Glutamatergic neuron (in vitro differentiated cells): ENCODE measurements at regions not wholly inside any gene's neighbourhood (a gene's known extent, or its start where the extent isn't known, plus 50 kb on each side); places are given as distances from the start of the nearest gene placed in this dataset.
"Not testable (repeated sequence)": the region's sequence is repeated elsewhere in the genome, so short reads cannot be mapped to it uniquely, and the experiment has no call there.

Source experiments
- DNase-seq: peaks from one replicate; pipeline ENCODE4 v3.0.0; 2022
- H3K27ac Mint-ChIP-seq: one replicate; pipeline ENCODE4 v1.8.0; 2020; ENCODE audit warnings: mild to moderate bottlenecking, mixed read lengths, inconsistent platforms; ENCODE audit not compliant: unreplicated experiment
- H3K27me3 Mint-ChIP-seq: one replicate; pipeline ENCODE4 v1.8.0; 2020; ENCODE audit warnings: mild to moderate bottlenecking, moderate library complexity, mixed read lengths, inconsistent platforms; ENCODE audit not compliant: unreplicated experiment
- H3K36me3 Mint-ChIP-seq: one replicate; pipeline ENCODE4 v1.8.0; 2020; ENCODE audit warnings: mild to moderate bottlenecking, mixed read lengths, inconsistent platforms; ENCODE audit not compliant: unreplicated experiment
- H3K4me1 Mint-ChIP-seq: one replicate; pipeline ENCODE4 v1.8.0; 2020; ENCODE audit warnings: mild to moderate bottlenecking, low read depth, mixed read lengths, inconsistent platforms; ENCODE audit not compliant: unreplicated experiment
- H3K4me3 Mint-ChIP-seq: one replicate; pipeline ENCODE4 v1.8.0; 2020; ENCODE audit warnings: mild to moderate bottlenecking, mixed read lengths, inconsistent platforms; ENCODE audit not compliant: unreplicated experiment
- H3K9me3 Mint-ChIP-seq: one replicate; pipeline ENCODE4 v1.8.0; 2020; ENCODE audit warnings: mild to moderate bottlenecking, moderate library complexity, mixed read lengths, inconsistent platforms; ENCODE audit not compliant: unreplicated experiment
- TF ChIP-seq, protein P1 (sequence below): fragments of 200-600 bp; sonication (generic); IDR thresholded peaks from one replicate; pipeline ENCODE4 v1.5.0; 2021; ENCODE audit not compliant: partially characterized antibody, unreplicated experiment

DNA sequence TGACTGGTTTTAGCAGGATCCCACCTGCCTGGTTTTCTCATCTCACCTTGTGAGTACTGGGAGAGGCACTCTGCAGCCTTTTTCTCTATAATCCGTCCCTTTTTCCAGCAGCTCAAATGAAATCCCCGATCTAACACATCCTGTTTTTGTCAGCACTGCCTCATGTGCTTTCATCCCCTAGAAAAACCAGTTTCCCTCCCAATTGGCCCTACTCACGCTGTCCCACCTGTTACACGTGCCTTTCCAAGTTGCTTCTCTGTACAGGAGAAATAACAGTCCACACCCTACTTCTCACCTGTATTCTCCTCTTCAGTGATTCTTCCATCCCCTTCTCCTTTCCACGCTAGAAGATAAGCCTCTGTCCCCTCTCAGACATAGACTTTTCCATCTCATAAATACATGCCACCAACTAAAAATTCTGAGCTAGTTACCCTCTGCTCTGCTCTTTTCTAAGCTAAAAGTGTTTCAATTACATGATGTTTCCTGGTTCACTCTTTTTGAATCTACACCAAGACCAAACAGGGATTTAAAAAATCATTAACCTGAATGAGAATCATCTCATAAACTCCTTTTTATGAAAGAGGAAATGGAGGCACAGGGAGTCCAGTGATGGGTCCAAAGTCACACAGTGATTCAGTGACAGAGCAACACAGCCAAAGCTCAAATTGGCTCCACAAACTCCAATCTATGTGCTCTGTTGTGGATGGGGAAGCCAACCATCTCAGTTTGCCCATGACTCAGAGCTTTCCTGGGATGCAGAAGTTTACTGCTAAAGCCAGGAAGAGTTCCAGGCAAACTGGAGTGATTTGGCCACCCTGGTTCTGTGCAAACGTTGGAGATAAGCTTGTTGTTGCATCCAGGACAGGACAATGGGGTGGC lies 240.0 kb upstream of the TMEM132C start:
- DNase-seq: no peak
- no peak overlapping the region for H3K4me3 Mint-ChIP-seq
- peaks cover 6% of the 10 kb centered on the region for H3K9me3 Mint-ChIP-seq
- H3K27me3 Mint-ChIP-seq: peaks cover 2% of the 10 kb centered on the region
- no peaks in the 10 kb centered on the region for H3K36me3 Mint-ChIP-seq
- H3K27ac Mint-ChIP-seq: no peak overlapping the region
- TF ChIP-seq, protein P1, sequence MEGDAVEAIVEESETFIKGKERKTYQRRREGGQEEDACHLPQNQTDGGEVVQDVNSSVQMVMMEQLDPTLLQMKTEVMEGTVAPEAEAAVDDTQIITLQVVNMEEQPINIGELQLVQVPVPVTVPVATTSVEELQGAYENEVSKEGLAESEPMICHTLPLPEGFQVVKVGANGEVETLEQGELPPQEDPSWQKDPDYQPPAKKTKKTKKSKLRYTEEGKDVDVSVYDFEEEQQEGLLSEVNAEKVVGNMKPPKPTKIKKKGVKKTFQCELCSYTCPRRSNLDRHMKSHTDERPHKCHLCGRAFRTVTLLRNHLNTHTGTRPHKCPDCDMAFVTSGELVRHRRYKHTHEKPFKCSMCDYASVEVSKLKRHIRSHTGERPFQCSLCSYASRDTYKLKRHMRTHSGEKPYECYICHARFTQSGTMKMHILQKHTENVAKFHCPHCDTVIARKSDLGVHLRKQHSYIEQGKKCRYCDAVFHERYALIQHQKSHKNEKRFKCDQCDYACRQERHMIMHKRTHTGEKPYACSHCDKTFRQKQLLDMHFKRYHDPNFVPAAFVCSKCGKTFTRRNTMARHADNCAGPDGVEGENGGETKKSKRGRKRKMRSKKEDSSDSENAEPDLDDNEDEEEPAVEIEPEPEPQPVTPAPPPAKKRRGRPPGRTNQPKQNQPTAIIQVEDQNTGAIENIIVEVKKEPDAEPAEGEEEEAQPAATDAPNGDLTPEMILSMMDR: no peak
- no peaks in the 10 kb centered on the region for H3K4me1 Mint-ChIP-seq

DNA sequence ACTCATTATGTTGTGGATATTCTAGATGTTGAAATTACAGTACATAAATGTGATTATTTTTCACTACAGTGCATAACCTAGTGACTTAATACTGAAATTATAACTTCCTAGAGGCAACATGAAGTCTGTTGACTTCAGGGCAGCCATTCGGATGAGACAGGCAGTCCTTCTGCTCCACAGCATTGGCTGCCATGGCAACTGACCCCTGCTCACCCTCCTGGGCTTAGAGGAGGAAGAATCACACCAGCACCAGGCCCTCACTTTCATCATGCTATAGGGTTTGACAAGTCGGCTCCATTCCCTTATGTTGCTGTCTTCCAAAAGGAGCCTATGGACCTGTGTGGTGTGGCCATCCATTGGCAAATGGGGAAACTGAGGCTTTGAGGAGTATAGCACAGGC lies 233.5 kb upstream of the TMEM132C start:
- Mint-ChIP-seq H3K36me3 (no peaks in the 10 kb centered on the region), H3K9me3 (peaks cover 3% of the 10 kb centered on the region), H3K27ac (no peak overlapping the region), H3K4me3 (no peak overlapping the region), H3K4me1 (no peaks in the 10 kb centered on the region), H3K27me3 (peaks cover 2% of the 10 kb centered on the region)
- TF ChIP-seq, protein P1: no peak
- DNase-seq: no peak

DNA sequence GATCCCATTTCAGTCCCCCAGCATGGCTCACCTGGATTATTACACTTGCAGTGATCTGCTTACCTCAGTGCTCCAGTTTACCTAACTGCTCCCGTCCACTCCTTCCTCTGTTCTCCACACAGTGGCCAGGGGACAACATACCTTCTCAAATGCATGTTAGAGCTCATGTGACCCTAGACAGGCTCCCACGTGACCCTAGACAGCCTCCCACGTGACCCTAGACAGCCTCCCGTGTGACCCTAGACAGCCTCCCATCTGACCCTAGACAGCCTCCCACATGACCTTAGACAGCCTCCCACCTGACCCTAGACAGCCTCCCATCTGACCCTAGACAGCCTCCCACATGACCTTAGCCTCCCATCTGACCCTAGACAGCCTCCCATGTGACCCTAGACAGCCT lies 226.0 kb upstream of the TMEM132C start:
- TF ChIP-seq, protein P1: no peak
- Mint-ChIP-seq H3K9me3 (peaks cover 14% of the 10 kb centered on the region), H3K36me3 (peaks cover 27% of the 10 kb centered on the region), H3K4me1 (no peaks in the 10 kb centered on the region), H3K4me3 (no peak overlapping the region), H3K27ac (no peak overlapping the region), H3K27me3 (peaks cover 13% of the 10 kb centered on the region)
- DNase-seq: no peak

DNA sequence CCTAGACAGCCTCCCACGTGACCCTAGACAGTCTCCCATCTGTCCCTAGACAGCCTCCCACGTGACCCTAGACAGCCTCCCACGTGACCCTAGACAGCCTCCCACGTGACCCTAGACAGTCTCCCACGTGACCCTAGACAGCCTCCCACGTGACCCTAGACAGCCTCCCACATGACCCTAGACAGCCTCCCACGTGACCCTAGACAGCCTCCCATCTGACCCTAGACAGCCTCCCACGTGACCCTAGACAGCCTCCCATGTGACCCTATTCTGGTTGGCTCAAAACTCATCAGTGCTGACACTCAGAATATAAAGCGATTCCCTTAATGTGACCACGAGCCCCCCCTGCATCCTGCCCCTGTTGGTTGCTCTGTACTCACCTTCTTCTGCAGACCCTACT lies 224.7 kb upstream of the TMEM132C start:
- Mint-ChIP-seq H3K27me3 (peaks cover 11% of the 10 kb centered on the region), H3K36me3 (peaks cover 27% of the 10 kb centered on the region), H3K9me3 (peaks cover 18% of the 10 kb centered on the region)
- not testable (repeated sequence) for DNase-seq, H3K4me1 Mint-ChIP-seq, H3K4me3 Mint-ChIP-seq, H3K27ac Mint-ChIP-seq

DNA sequence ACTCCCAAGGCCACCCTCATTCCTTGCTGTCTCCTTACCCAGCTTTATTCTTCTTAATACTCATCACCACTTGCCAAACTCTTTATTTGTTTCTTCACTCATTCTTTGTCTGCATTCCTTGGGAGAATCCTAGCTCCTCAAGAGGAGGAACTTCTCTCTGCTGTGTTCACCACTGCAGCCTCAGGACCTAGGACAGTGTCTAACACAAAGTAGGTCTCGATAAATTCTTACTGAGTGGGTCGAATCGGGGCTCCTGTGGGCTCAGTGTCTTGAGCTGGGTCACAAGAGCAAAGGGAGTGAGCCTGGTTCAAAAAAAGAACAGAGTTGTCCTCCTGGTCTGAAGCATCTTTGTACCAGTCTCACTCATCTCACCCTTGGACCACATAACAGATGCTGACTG lies 224.1 kb upstream of the TMEM132C start:
- Mint-ChIP-seq H3K27me3 (peaks cover 11% of the 10 kb centered on the region), H3K27ac (no peak overlapping the region), H3K4me1 (no peaks in the 10 kb centered on the region), H3K36me3 (peaks cover 29% of the 10 kb centered on the region), H3K9me3 (peaks cover 18% of the 10 kb centered on the region), H3K4me3 (no peak overlapping the region)
- no peak for DNase-seq
- TF ChIP-seq, protein P1: no peak
